HCT116 (cell line): ENCODE measurements at regions not wholly inside any gene's neighbourhood (a gene's known extent, or its start where the extent isn't known, plus 50 kb on each side); places are given as distances from the start of the nearest gene placed in this dataset.

Source experiments
- ATAC-seq: fragments of 200-7000 bp; cut with Tn5 transposase; 2 replicates; pipeline ENCODE4 v1.9.1; 2020; ENCODE audit warnings: mild to moderate bottlenecking, moderate library complexity
- BruUV-seq: library from RNA; stranded (reverse); fragments of 400-500 nt; replicated peaks from 2 replicates; lab custom pipeline; 2021; lab: Mats Ljungman, UMichigan
- CTCF ChIA-PET: fragments of 300-600 bp; sonication (Branson Sonifier 250); formaldehyde crosslinking; loops from one replicate; lab custom pipeline; 2021; ENCODE audit warnings: antibody characterized with exemption; lab: Charles Lee
- POLR2A ChIA-PET: fragments of 300-600, 350-600 bp; sonication (Branson Sonifier 250); formaldehyde crosslinking; loops from one replicate; lab custom pipeline; 2021; ENCODE audit warnings: antibody characterized with exemption; lab: Charles Lee
- RAD21 ChIA-PET, 2 experiments: fragments of 300-600 bp; sonication (Branson Sonifier 250); formaldehyde crosslinking; loops; one replicate each; lab custom pipeline; 2023; ENCODE audit warnings: low total read pairs in 2 of 2; ENCODE audit not compliant: uncharacterized antibody in 2 of 2, unreplicated experiment in 2 of 2, low non-redundant PET in 1 of 2; lab: Charles Lee
- DNase-seq: peaks from one replicate; pipeline ENCODE4 v3.0.0-alpha.2; 2010; ENCODE audit warnings: low read depth, low spot score
- H2AFZ ChIP-seq: fragments of 200-600 bp; shearing (Covaris generic), sonication (generic); 2 replicates; pipeline ENCODE4 v1.6.1; 2017; ENCODE audit warnings: low read depth, mixed run types, mixed read lengths, antibody characterized with exemption, low read length; ENCODE audit not compliant: poor library complexity, severe bottlenecking
- H3K27ac ChIP-seq: 2 replicates; pipeline ENCODE4 v1.5.1; 2012; ENCODE audit warnings: low read depth, low read length
- H3K27me3 ChIP-seq: fragments of 200-600 bp; sonication (generic); 2 replicates; pipeline ENCODE4 v1.6.1; 2016; ENCODE audit warnings: mixed run types, low read length, mixed read lengths; ENCODE audit not compliant: insufficient read depth
- H3K36me3 ChIP-seq, 2 experiments: fragments of 200-500 bp in 1 of 2; fragments of 200-600 bp in 1 of 2; sonication (Bioruptor generic) in 1 of 2; sonication (generic) in 1 of 2; 2 replicates each; pipeline versions ENCODE4 v1.5.1 to v1.6.1; 2014 to 2016; ENCODE audit warnings: low read length in 2 of 2, inconsistent platforms in 1 of 2, mixed read lengths in 1 of 2, mixed run types in 1 of 2; ENCODE audit not compliant: insufficient read depth in 2 of 2, control insufficient read depth in 1 of 2
- H3K4me1 ChIP-seq, 2 experiments: fragments of 200-600 bp in 1 of 2; sonication (generic) in 1 of 2; 2 replicates each; pipeline versions ENCODE4 v1.5.1 to v1.6.1; 2012 to 2017; ENCODE audit warnings: low read length in 2 of 2, inconsistent platforms in 1 of 2, mild to moderate bottlenecking in 1 of 2, mixed read lengths in 1 of 2, mixed run types in 1 of 2, moderate library complexity in 1 of 2; ENCODE audit not compliant: insufficient read depth in 2 of 2, control insufficient read depth in 1 of 2
- H3K4me2 ChIP-seq: fragments of 200-600 bp; sonication (generic); 2 replicates; pipeline ENCODE4 v1.6.1; 2017; ENCODE audit warnings: mixed run types, low read length, mixed read lengths
- H3K4me3 ChIP-seq, 2 experiments: fragments of 200-600 bp in 1 of 2; sonication (generic) in 1 of 2; replicated peaks in 1 of 2; 2 replicates each; pipeline ENCODE4 v1.5.1; 2011 to 2016; ENCODE audit warnings: low read length in 2 of 2, control low read depth in 1 of 2, low read depth in 1 of 2, mild to moderate bottlenecking in 1 of 2, mixed read lengths in 1 of 2, mixed run types in 1 of 2
- H3K79me2 ChIP-seq: fragments of 200-600 bp; sonication (generic); 2 replicates; pipeline ENCODE4 v1.6.1; 2017; ENCODE audit warnings: mild to moderate bottlenecking, mixed run types, low read length, moderate library complexity, mixed read lengths; ENCODE audit not compliant: insufficient read depth
- H3K9ac ChIP-seq: fragments of 200-600 bp; sonication (generic); 2 replicates; pipeline ENCODE4 v1.6.1; 2016; ENCODE audit warnings: low read length, mixed read lengths
- H3K9me2 ChIP-seq: fragments of 200-600 bp; sonication (generic), shearing (Covaris generic); 2 replicates; pipeline ENCODE4 v1.6.1; 2017; ENCODE audit warnings: mixed run types, mild to moderate bottlenecking, moderate library complexity; ENCODE audit not compliant: insufficient read depth
- H3K9me3 ChIP-seq, 2 experiments: fragments of 200-500 bp in 1 of 2; fragments of 200-600 bp in 1 of 2; sonication (Bioruptor generic) in 1 of 2; sonication (generic) in 1 of 2; 2 replicates each; pipeline ENCODE4 v1.6.1; 2014 to 2017; ENCODE audit warnings: low read length in 2 of 2, mixed read lengths in 2 of 2, inconsistent platforms in 1 of 2, low read depth in 1 of 2, mild to moderate bottlenecking in 1 of 2, mixed run types in 1 of 2, moderate library complexity in 1 of 2; ENCODE audit not compliant: control insufficient read depth in 1 of 2, insufficient read depth in 1 of 2
- H4K20me1 ChIP-seq: fragments of 200-600 bp; sonication (generic), shearing (Covaris generic); 2 replicates; pipeline ENCODE4 v1.6.1; 2017; ENCODE audit warnings: mixed run types, mild to moderate bottlenecking, moderate library complexity; ENCODE audit not compliant: insufficient read depth
- CBX3 ChIP-seq: IDR thresholded peaks from 2 replicates; pipeline ENCODE4 v1.6.1; 2012; ENCODE audit warnings: low read depth
- CEBPB ChIP-seq: IDR thresholded peaks from 2 replicates; pipeline ENCODE4 v1.6.1; 2012; ENCODE audit warnings: low read depth
- EGR1 ChIP-seq: IDR thresholded peaks from 2 replicates; pipeline ENCODE4 v1.6.1; 2012; ENCODE audit warnings: low read depth
- ELF1 ChIP-seq: IDR thresholded peaks from 2 replicates; pipeline ENCODE4 v1.6.1; 2012; ENCODE audit warnings: low read depth, borderline replicate concordance
- EZH2 ChIP-seq: fragments of 200-600 bp; sonication (generic); IDR thresholded peaks from 2 replicates; pipeline ENCODE4 v1.6.1; 2017; ENCODE audit warnings: antibody characterized with exemption, mixed run types
- EZH2phosphoT487 ChIP-seq: fragments of 200-600 bp; IDR thresholded peaks from 2 replicates; pipeline ENCODE4 v1.6.1; 2018; ENCODE audit warnings: antibody characterized with exemption, borderline replicate concordance
- FOSL1 ChIP-seq: IDR thresholded peaks from 2 replicates; pipeline ENCODE4 v1.6.1; 2012; ENCODE audit warnings: low read depth
- JUND ChIP-seq: IDR thresholded peaks from 2 replicates; pipeline ENCODE4 v1.6.1; 2012
- POLR2A ChIP-seq: IDR thresholded peaks from 2 replicates; pipeline ENCODE4 v1.7.0; 2011; ENCODE audit warnings: borderline replicate concordance; ENCODE audit not compliant: insufficient read depth, insufficient read length; ENCODE audit errors: extremely low read depth
- POLR2AphosphoS5 ChIP-seq: IDR thresholded peaks from 2 replicates; pipeline ENCODE4 v1.6.1; 2011; ENCODE audit warnings: mild to moderate bottlenecking, low read depth, low read length, moderate library complexity
- RAD21 ChIP-seq: IDR thresholded peaks from 2 replicates; pipeline ENCODE4 v1.6.1; 2012; ENCODE audit warnings: low read depth, mild to moderate bottlenecking
- SIN3A ChIP-seq: IDR thresholded peaks from 2 replicates; pipeline ENCODE4 v1.6.1; 2012; ENCODE audit warnings: low read depth
- SP1 ChIP-seq: IDR thresholded peaks from 2 replicates; pipeline ENCODE4 v1.6.1; 2012; ENCODE audit warnings: low read depth
- SRF ChIP-seq: IDR thresholded peaks from 2 replicates; pipeline ENCODE4 v1.6.1; 2012; ENCODE audit warnings: low read depth
- TCF7L2 ChIP-seq: IDR thresholded peaks from 2 replicates; pipeline ENCODE4 v1.7.0; 2011; ENCODE audit warnings: borderline replicate concordance, inconsistent platforms; ENCODE audit not compliant: insufficient read depth, insufficient read length; ENCODE audit errors: extremely low read depth
- YY1 ChIP-seq: IDR thresholded peaks from 2 replicates; pipeline ENCODE4 v1.6.1; 2011; ENCODE audit warnings: low read length, low read depth, moderate library complexity, mild to moderate bottlenecking; ENCODE audit not compliant: insufficient replicate concordance; ENCODE audit errors: extremely low read depth
- ZFX ChIP-seq: fragments of 450-650 bp; IDR thresholded peaks from 2 replicates; pipeline ENCODE4 v1.6.1; 2017
- ZNF274 ChIP-seq: fragments of 200-500 bp; sonication (Bioruptor generic); IDR thresholded peaks from 2 replicates; pipeline ENCODE4 v1.6.1; 2014; ENCODE audit warnings: mild to moderate bottlenecking, low read depth, low read length, inconsistent platforms
- intact Hi-C: fragments of 100-400 bp; cut with micrococcal nuclease; formaldehyde crosslinking; loops from 2 replicates; pipeline ENCODE4 v1.10.0; 2022
- TF ChIP-seq, protein P1 (sequence below): IDR thresholded peaks from 2 replicates; pipeline ENCODE4 v1.6.1; 2012
- TF ChIP-seq, protein P2 (sequence below): IDR thresholded peaks from 2 replicates; pipeline ENCODE4 v1.6.1; 2011; ENCODE audit warnings: mild to moderate bottlenecking, low read length, moderate library complexity; ENCODE audit not compliant: insufficient replicate concordance; ENCODE audit errors: extremely low read depth
- TF ChIP-seq, protein P3 (sequence below): IDR thresholded peaks from 2 replicates; pipeline ENCODE4 v1.6.1; 2012
- TF ChIP-seq, protein P4 (sequence below): IDR thresholded peaks from 2 replicates; pipeline ENCODE4 v1.6.1; 2012; ENCODE audit warnings: low read depth

GRCh38 chr3:44114142-44114541 lies 127.5 kb upstream of the TOPAZ1 start:
- Histone ChIP-seq H2AFZ (peak overlapping the region; percentile 42), H3K4me3 (no peak overlapping the region), H3K27me3 (peaks cover 6% of the 10 kb centered on the region; the same call in 1 of the 2 replicates), H3K36me3 (no peaks in the 10 kb centered on the region), H3K9me2 (no peaks in the 10 kb centered on the region), H3K9ac (no peak overlapping the region), H3K4me1 (peaks cover 0 to 11% of the 10 kb centered on the region in 2 experiments; a peak in 3 of 4 replicates), H3K79me2 (no peaks in the 10 kb centered on the region), H3K4me2 (no peak overlapping the region), H3K9me3 (no peaks in the 10 kb centered on the region), H4K20me1 (no peaks in the 10 kb centered on the region), H3K27ac (no peak overlapping the region)
- ChIA-PET POLR2A (no interaction called here), RAD21 (interaction anchor here in 1 of 2 experiments (1.2 kb wide), 1 partner anchor 9 kb away, joined by 3 read pairs; no protein-coding TSS in a partner anchor), CTCF (interaction anchor here (0.8 to 2.4 kb wide), 9 partner anchors 9 to 568 kb away, joined by 3 to 13 read pairs (median 6); no protein-coding TSS in a partner anchor)
- peak; percentile 42 for DNase-seq
- intact Hi-C loops = loop anchor here (1.0 to 2.0 kb wide), 3 partner anchors 235 to 345 kb away; no protein-coding TSS in a partner anchor
- BruUV-seq = no TSS peak
- peak; percentile 99 for ATAC-seq
- no peak for TF ChIP-seq CEBPB
- TF ChIP-seq ELF1 = no peak
- no peak for TF ChIP-seq EGR1
- TF ChIP-seq POLR2AphosphoS5 = no peak
- no peak for TF ChIP-seq SRF
- no peak for TF ChIP-seq JUND
- TF ChIP-seq YY1 = no peak
- no peak for TF ChIP-seq SIN3A
- no peak for TF ChIP-seq EZH2phosphoT487
- no peak for TF ChIP-seq POLR2A
- no peak for TF ChIP-seq FOSL1
- TF ChIP-seq, protein P1, sequence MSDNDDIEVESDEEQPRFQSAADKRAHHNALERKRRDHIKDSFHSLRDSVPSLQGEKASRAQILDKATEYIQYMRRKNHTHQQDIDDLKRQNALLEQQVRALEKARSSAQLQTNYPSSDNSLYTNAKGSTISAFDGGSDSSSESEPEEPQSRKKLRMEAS = peak; percentile 79
- TF ChIP-seq RAD21 = peak; percentile 69
- TF ChIP-seq ZNF274 = no peak
- peak; percentile 37 for TF ChIP-seq TCF7L2
- no peak for TF ChIP-seq ZFX
- no peak for TF ChIP-seq EZH2
- TF ChIP-seq, protein P2, sequence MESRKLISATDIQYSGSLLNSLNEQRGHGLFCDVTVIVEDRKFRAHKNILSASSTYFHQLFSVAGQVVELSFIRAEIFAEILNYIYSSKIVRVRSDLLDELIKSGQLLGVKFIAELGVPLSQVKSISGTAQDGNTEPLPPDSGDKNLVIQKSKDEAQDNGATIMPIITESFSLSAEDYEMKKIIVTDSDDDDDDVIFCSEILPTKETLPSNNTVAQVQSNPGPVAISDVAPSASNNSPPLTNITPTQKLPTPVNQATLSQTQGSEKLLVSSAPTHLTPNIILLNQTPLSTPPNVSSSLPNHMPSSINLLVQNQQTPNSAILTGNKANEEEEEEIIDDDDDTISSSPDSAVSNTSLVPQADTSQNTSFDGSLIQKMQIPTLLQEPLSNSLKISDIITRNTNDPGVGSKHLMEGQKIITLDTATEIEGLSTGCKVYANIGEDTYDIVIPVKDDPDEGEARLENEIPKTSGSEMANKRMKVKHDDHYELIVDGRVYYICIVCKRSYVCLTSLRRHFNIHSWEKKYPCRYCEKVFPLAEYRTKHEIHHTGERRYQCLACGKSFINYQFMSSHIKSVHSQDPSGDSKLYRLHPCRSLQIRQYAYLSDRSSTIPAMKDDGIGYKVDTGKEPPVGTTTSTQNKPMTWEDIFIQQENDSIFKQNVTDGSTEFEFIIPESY = no peak
- no peak for TF ChIP-seq SP1
- TF ChIP-seq CBX3 = no peak
- TF ChIP-seq, protein P3, sequence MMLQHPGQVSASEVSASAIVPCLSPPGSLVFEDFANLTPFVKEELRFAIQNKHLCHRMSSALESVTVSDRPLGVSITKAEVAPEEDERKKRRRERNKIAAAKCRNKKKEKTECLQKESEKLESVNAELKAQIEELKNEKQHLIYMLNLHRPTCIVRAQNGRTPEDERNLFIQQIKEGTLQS = no peak
- TF ChIP-seq, protein P4, sequence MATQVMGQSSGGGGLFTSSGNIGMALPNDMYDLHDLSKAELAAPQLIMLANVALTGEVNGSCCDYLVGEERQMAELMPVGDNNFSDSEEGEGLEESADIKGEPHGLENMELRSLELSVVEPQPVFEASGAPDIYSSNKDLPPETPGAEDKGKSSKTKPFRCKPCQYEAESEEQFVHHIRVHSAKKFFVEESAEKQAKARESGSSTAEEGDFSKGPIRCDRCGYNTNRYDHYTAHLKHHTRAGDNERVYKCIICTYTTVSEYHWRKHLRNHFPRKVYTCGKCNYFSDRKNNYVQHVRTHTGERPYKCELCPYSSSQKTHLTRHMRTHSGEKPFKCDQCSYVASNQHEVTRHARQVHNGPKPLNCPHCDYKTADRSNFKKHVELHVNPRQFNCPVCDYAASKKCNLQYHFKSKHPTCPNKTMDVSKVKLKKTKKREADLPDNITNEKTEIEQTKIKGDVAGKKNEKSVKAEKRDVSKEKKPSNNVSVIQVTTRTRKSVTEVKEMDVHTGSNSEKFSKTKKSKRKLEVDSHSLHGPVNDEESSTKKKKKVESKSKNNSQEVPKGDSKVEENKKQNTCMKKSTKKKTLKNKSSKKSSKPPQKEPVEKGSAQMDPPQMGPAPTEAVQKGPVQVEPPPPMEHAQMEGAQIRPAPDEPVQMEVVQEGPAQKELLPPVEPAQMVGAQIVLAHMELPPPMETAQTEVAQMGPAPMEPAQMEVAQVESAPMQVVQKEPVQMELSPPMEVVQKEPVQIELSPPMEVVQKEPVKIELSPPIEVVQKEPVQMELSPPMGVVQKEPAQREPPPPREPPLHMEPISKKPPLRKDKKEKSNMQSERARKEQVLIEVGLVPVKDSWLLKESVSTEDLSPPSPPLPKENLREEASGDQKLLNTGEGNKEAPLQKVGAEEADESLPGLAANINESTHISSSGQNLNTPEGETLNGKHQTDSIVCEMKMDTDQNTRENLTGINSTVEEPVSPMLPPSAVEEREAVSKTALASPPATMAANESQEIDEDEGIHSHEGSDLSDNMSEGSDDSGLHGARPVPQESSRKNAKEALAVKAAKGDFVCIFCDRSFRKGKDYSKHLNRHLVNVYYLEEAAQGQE = no peak
